22Rv1 (cell line): ENCODE measurements at regions not wholly inside any gene's neighbourhood (a gene's known extent, or its start where the extent isn't known, plus 50 kb on each side); places are given as distances from the start of the nearest gene placed in this dataset.

ENCODE experiments used
- ZFX ChIP-seq: fragments of 450-650 bp; IDR thresholded peaks from 2 replicates; pipeline ENCODE4 v1.6.1; 2017; ENCODE audit warnings: antibody characterized with exemption, borderline replicate concordance
- TF ChIP-seq, protein P1 (sequence below): fragments of 450-650 bp; IDR thresholded peaks from 2 replicates; pipeline ENCODE4 v1.5.1; 2017; ENCODE audit warnings: mild to moderate bottlenecking

DNA sequence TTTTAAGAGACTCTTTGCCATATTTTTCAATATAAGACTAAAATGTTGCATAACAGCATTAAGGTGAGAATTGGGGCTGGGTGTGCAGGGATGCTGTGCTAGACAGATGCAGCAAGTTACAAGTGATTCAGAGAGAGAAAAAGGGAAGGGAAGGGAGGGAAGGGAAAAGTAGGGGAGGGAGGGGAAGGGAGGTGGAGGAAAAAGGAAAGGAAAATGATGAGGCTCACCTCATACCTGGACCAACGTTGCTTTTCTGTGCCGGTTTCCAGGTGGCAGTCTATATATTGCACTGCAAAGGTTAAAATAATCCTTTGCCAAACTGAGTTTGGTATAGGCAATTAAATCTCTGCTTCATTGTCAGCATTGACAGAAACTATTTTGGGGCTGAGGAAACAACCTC is 155.4 kb upstream of the LAMA2 start:
- no peak for TF ChIP-seq ZFX
- TF ChIP-seq, protein P1, sequence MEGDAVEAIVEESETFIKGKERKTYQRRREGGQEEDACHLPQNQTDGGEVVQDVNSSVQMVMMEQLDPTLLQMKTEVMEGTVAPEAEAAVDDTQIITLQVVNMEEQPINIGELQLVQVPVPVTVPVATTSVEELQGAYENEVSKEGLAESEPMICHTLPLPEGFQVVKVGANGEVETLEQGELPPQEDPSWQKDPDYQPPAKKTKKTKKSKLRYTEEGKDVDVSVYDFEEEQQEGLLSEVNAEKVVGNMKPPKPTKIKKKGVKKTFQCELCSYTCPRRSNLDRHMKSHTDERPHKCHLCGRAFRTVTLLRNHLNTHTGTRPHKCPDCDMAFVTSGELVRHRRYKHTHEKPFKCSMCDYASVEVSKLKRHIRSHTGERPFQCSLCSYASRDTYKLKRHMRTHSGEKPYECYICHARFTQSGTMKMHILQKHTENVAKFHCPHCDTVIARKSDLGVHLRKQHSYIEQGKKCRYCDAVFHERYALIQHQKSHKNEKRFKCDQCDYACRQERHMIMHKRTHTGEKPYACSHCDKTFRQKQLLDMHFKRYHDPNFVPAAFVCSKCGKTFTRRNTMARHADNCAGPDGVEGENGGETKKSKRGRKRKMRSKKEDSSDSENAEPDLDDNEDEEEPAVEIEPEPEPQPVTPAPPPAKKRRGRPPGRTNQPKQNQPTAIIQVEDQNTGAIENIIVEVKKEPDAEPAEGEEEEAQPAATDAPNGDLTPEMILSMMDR = no peak
